ENCODE measurements at regions not wholly inside any gene's neighbourhood (a gene's known extent, or its start where the extent isn't known, plus 50 kb on each side); places are given as distances from the start of the nearest gene placed in this dataset.

DNA sequence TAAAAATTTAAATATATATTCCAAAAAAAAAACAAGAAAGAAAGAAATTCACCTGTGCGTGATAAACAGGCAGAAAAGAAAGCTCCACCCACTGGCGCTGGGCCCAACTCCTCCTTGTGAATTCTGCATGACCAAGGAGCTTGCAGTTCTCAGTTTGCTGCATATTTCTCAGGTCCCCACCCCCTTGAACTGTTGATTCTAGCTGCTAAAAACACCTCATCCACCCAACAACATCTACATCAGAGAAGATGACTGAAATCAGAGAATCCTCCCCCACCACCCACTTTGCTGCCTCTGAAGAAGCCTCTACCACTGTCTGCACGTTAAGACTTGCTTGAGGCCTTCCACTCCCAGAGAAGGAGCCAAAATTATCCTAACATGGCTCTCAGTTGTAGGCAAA is 104.8 kb downstream of the RGS2 start:
- H3K4me1 ChIP-seq = no peaks in the 10 kb centered on the region
- no peak overlapping the region for H3K4me3 ChIP-seq
- H3K9me3 ChIP-seq = no peaks in the 10 kb centered on the region
- no peak for TF ChIP-seq POLR2A (IDR thresholded peaks at IDR 0.05)
- TF ChIP-seq EP300 (IDR thresholded peaks at IDR 0.05) = no peak
- no peak for TF ChIP-seq CTCF (IDR thresholded peaks at IDR 0.05)
- TF ChIP-seq POLR2AphosphoS5 (IDR thresholded peaks at IDR 0.05) = no peak
- H3K36me3 ChIP-seq = no peaks in the 10 kb centered on the region
- no peaks in the 10 kb centered on the region for H3K27me3 ChIP-seq
- ATAC-seq (ENCODE audit: low FRiP score in 2 of 2) (no peak), DNase-seq (no peak)
- WGBS, 2 donors = 73 to 76% methylated on average over 3 of the region's 3 CpGs
- H3K27ac ChIP-seq = no peak overlapping the region

- ATAC-seq (ENCODE audit: low FRiP score in 2 of 2) (no peak), DNase-seq (no peak)
- no peak overlapping the region for H3K4me3 ChIP-seq
- TF ChIP-seq EP300 (IDR thresholded peaks at IDR 0.05) = no peak
- no peak for TF ChIP-seq POLR2AphosphoS5 (IDR thresholded peaks at IDR 0.05)
- H3K9me3 ChIP-seq = no peaks in the 10 kb centered on the region
- H3K27ac ChIP-seq = no peak overlapping the region
- no peaks in the 10 kb centered on the region for H3K4me1 ChIP-seq
- WGBS, 2 donors = 54 to 69% methylated on average over 1 of the region's 1 CpG
- no peaks in the 10 kb centered on the region for H3K27me3 ChIP-seq
- no peaks in the 10 kb centered on the region for H3K36me3 ChIP-seq
These were observed 105.3 kb downstream of the RGS2 start for GRCh38 chr1:192914092-192914491.

GRCh38 chr1:192914696-192915095 is 105.9 kb downstream of the RGS2 start:
- no peaks in the 10 kb centered on the region for H3K27me3 ChIP-seq
- H3K4me3 ChIP-seq = no peak overlapping the region
- H3K4me1 ChIP-seq = no peaks in the 10 kb centered on the region
- TF ChIP-seq POLR2A (IDR thresholded peaks at IDR 0.05) (no peak), POLR2AphosphoS5 (IDR thresholded peaks at IDR 0.05) (no peak), EP300 (IDR thresholded peaks at IDR 0.05) (no peak), CTCF (IDR thresholded peaks at IDR 0.05) (no peak)
- H3K27ac ChIP-seq = no peak overlapping the region
- WGBS, 2 donors = 89 to 93% methylated on average over 2 of the region's 2 CpGs
- DNase-seq (no peak), ATAC-seq (ENCODE audit: low FRiP score in 2 of 2) (no peak)
- H3K36me3 ChIP-seq = no peaks in the 10 kb centered on the region
- H3K9me3 ChIP-seq = no peaks in the 10 kb centered on the region

- H3K4me1 ChIP-seq = no peaks in the 10 kb centered on the region
- no peak overlapping the region for H3K27ac ChIP-seq
- ATAC-seq (ENCODE audit: low FRiP score in 2 of 2) (no peak), DNase-seq (no peak)
- WGBS, 2 donors = 82 to 90% methylated on average over 1 of the region's 1 CpG
- H3K4me3 ChIP-seq = no peak overlapping the region
- no peaks in the 10 kb centered on the region for H3K9me3 ChIP-seq
- H3K27me3 ChIP-seq = no peaks in the 10 kb centered on the region
- H3K36me3 ChIP-seq = no peaks in the 10 kb centered on the region
- TF ChIP-seq POLR2AphosphoS5 (IDR thresholded peaks at IDR 0.05) (no peak), EP300 (IDR thresholded peaks at IDR 0.05) (no peak), POLR2A (IDR thresholded peaks at IDR 0.05) (no peak), CTCF (IDR thresholded peaks at IDR 0.05) (no peak)
These were observed 107.2 kb downstream of the RGS2 start for GRCh38 chr1:192916021-192916420.

DNA sequence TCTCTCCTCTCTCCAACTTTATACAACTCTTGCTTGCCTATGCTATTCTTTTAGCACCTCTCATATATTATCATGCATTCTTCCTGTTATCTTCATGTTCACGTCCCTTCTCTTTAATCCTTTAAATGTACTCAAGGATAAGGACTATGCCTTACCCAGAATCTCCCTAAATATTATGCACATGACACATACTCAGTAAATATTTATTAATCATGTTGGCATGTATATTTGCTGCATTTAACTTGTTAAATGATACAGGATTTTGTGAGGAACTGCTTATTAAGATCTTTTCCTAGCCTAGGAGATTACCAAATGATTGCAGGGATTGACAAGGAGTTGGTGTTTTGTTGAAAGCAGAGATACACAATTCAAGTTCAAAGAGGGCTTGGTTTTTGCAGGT is 109.4 kb downstream of the RGS2 start:
- ATAC-seq (ENCODE audit: low FRiP score in 2 of 2) (no peak), DNase-seq (no peak)
- Histone ChIP-seq H3K36me3 (no peaks in the 10 kb centered on the region), H3K4me3 (no peak overlapping the region), H3K9me3 (no peaks in the 10 kb centered on the region), H3K27me3 (no peaks in the 10 kb centered on the region), H3K4me1 (no peaks in the 10 kb centered on the region), H3K27ac (no peak overlapping the region)
- 80 to 93% methylated on average over 1 of the region's 1 CpG for WGBS, 2 donors
- TF ChIP-seq POLR2AphosphoS5 (IDR thresholded peaks at IDR 0.05) (no peak), EP300 (IDR thresholded peaks at IDR 0.05) (no peak), CTCF (IDR thresholded peaks at IDR 0.05) (no peak), POLR2A (IDR thresholded peaks at IDR 0.05) (no peak)

Measured in upper lobe of left lung (tissue), 6 donors.